ENCODE measurements at regions not wholly inside any gene's neighbourhood (a gene's known extent, or its start where the extent isn't known, plus 50 kb on each side); places are given as distances from the start of the nearest gene placed in this dataset.

- Histone ChIP-seq H3K9me3 (peaks cover 0 to 4% (median 0%) of the 10 kb centered on the region in 12 donors), H3K27ac (no peak overlapping the region), H3K36me3 (no peaks in the 10 kb centered on the region), H3K4me3 (no peak overlapping the region), H3K4me1 (no peaks in the 10 kb centered on the region), H3K27me3 (no peaks in the 10 kb centered on the region)
- ATAC-seq (no peak), DNase-seq (no peak)
- TF ChIP-seq CTCF (IDR thresholded peaks at IDR 0.05), result no peak
- TF ChIP-seq POLR2A (IDR thresholded peaks at IDR 0.05), result no peak
- intact Hi-C loops (cut with DNase I), result no loop called here
- WGBS, 4 donors, result 80 to 83% (median 83%) methylated on average over 2 of the region's 2 CpGs
Measured at GRCh38 chr3:36656873-36657272, 107.5 kb downstream of the DCLK3 start.

- no peak overlapping the region for H3K4me3 ChIP-seq
- DNase-seq, result no peak
- TF ChIP-seq CTCF (IDR thresholded peaks at IDR 0.05), result no peak
- no peak for TF ChIP-seq POLR2A (IDR thresholded peaks at IDR 0.05)
- ATAC-seq, result no peak
- intact Hi-C loops (cut with DNase I), result no loop called here
- H3K27ac ChIP-seq, result no peak overlapping the region
- H3K27me3 ChIP-seq, result no peaks in the 10 kb centered on the region
- H3K4me1 ChIP-seq, result peaks cover 0 to 10% (median 2%) of the 10 kb centered on the region in 12 donors
- H3K36me3 ChIP-seq, result no peaks in the 10 kb centered on the region
- H3K9me3 ChIP-seq, result peaks cover 0 to 4% (median 0%) of the 10 kb centered on the region in 12 donors
Measured at GRCh38 chr3:36653095-36653494, 111.3 kb downstream of the DCLK3 start.

GRCh38 chr3:36652104-36652503 is 112.2 kb downstream of the DCLK3 start:
- no peak overlapping the region for H3K4me3 ChIP-seq
- DNase-seq (no peak), ATAC-seq (no peak)
- peaks cover 0 to 4% (median 0%) of the 10 kb centered on the region in 12 donors for H3K9me3 ChIP-seq
- no peaks in the 10 kb centered on the region for H3K27me3 ChIP-seq
- peaks cover 0 to 10% (median 2%) of the 10 kb centered on the region in 12 donors for H3K4me1 ChIP-seq
- no peak overlapping the region for H3K27ac ChIP-seq
- 78 to 94% (median 86%) methylated on average over 1 of the region's 1 CpG for WGBS, 4 donors
- TF ChIP-seq CTCF (IDR thresholded peaks at IDR 0.05), result no peak
- TF ChIP-seq POLR2A (IDR thresholded peaks at IDR 0.05), result no peak
- intact Hi-C loops (cut with DNase I), result no loop called here
- no peaks in the 10 kb centered on the region for H3K36me3 ChIP-seq

DNA sequence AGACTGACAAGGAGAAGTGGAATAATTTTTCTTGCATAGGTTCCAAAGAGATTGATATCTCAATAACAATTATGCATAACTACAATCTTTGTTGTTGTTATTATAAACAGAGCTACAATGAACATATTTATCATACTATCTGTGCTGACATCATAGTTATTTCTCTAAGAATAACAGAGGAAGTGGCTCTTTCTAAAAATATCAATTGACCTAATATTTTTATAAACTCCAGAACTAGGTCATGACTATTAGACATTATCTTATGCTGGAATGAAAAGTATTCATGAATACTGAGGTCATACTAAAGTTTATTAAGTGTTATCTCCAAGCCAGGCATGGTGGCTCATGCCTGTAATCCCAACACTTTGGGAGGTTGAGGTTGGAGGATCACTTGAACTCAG is 114.1 kb downstream of the DCLK3 start:
- DNase-seq, result no peak
- Histone ChIP-seq H3K27me3 (no peaks in the 10 kb centered on the region), H3K27ac (no peak overlapping the region), H3K36me3 (no peaks in the 10 kb centered on the region), H3K4me3 (no peak overlapping the region), H3K9me3 (peaks cover 0 to 4% (median 0%) of the 10 kb centered on the region in 12 donors), H3K4me1 (peaks cover 0 to 10% (median 2%) of the 10 kb centered on the region in 12 donors)
- intact Hi-C loops (cut with DNase I), result no loop called here
- ATAC-seq, result peak in 1 of 4 donors; percentile 46
- no peak for TF ChIP-seq POLR2A (IDR thresholded peaks at IDR 0.05)
- no peak for TF ChIP-seq CTCF (IDR thresholded peaks at IDR 0.05)

Data from heart left ventricle (tissue), 16 donors.